HEK293 (cell line): ENCODE measurements at regions not wholly inside any gene's neighbourhood (a gene's known extent, or its start where the extent isn't known, plus 50 kb on each side); places are given as distances from the start of the nearest gene placed in this dataset.
"Not testable (repeated sequence)": the region's sequence is repeated elsewhere in the genome, so short reads cannot be mapped to it uniquely, and the experiment has no call there.

Source experiments
- CTCF ChIP-seq: fragments of 450-650 bp; formaldehyde crosslinking; IDR thresholded peaks from 2 replicates; pipeline ENCODE4 v1.5.1; 2016; ENCODE audit warnings: missing biosample characterization, missing genetic modification characterization
- KLF7 ChIP-seq: fragments of 450-650 bp; formaldehyde crosslinking; IDR thresholded peaks from 2 replicates; pipeline ENCODE4 v1.5.1; 2016; ENCODE audit warnings: missing biosample characterization, missing genetic modification characterization, borderline replicate concordance
- KLF8 ChIP-seq: fragments of 450-650 bp; formaldehyde crosslinking; IDR thresholded peaks from 2 replicates; pipeline ENCODE4 v1.5.1; 2016; ENCODE audit warnings: missing biosample characterization, missing genetic modification characterization
- ZBTB26 ChIP-seq: fragments of 450-650 bp; formaldehyde crosslinking; optimal IDR thresholded peaks from 2 replicates; pipeline ENCODE3; 2016; ENCODE audit warnings: missing biosample characterization, mild to moderate bottlenecking, missing genetic modification characterization
- ZNF19 ChIP-seq: fragments of 450-650 bp; formaldehyde crosslinking; IDR thresholded peaks from 2 replicates; pipeline ENCODE4; 2016; ENCODE audit warnings: missing biosample characterization, missing genetic modification characterization, low read depth
- ZNF266 ChIP-seq: fragments of 450-650 bp; formaldehyde crosslinking; IDR thresholded peaks from 2 replicates; pipeline ENCODE4 v1.5.1; 2016; ENCODE audit warnings: missing biosample characterization, missing genetic modification characterization, low read depth
- ZNF488 ChIP-seq: fragments of 450-650 bp; formaldehyde crosslinking; IDR thresholded peaks from 2 replicates; pipeline ENCODE4 v1.5.1; 2016; ENCODE audit warnings: missing biosample characterization, missing genetic modification characterization
- ZNF639 ChIP-seq: fragments of 450-650 bp; formaldehyde crosslinking; IDR thresholded peaks from 2 replicates; pipeline ENCODE4 v1.5.1; 2016; ENCODE audit warnings: missing biosample characterization, missing genetic modification characterization

GRCh38 chr2:154520951-154521350, 177.5 kb upstream of the KCNJ3 start:
- not testable (repeated sequence) for TF ChIP-seq ZNF19 (tag by site-specific recombination); CTCF (tag by site-specific recombination); KLF7 (tag by site-specific recombination); ZBTB26; ZNF266; ZNF639 (tag by site-specific recombination); KLF8 (tag by site-specific recombination); ZNF488 (tag by site-specific recombination)
